SK-N-SH (cell line): ENCODE measurements at regions not wholly inside any gene's neighbourhood (a gene's known extent, or its start where the extent isn't known, plus 50 kb on each side); places are given as distances from the start of the nearest gene placed in this dataset.

ENCODE experiments used
- CTCF ChIA-PET: fragments of 300-600, 350-600 bp; formaldehyde crosslinking; extraction: SDS; loops from one replicate; lab custom pipeline; 2021; lab: Yijun Ruan, JAX
- POLR2A ChIA-PET: fragments of 350-600 bp; sonication (Branson Sonifier 250); formaldehyde crosslinking; extraction: SDS; loops from one replicate; lab custom pipeline; 2020; ENCODE audit warnings: antibody characterized with exemption, inconsistent platforms; lab: Yijun Ruan, JAX
- DNase-seq: peaks from one replicate; pipeline ENCODE4 v3.0.0; 2012
- H2AFZ ChIP-seq: fragments of 200-600 bp; sonication (generic); 2 replicates; pipeline ENCODE4 v1.8.1; 2016; ENCODE audit warnings: antibody characterized with exemption, mild to moderate bottlenecking, low read depth
- H3F3A ChIP-seq: fragments of 200-600 bp; sonication (generic); replicated peaks from 2 replicates; pipeline ENCODE3; 2016; ENCODE audit warnings: antibody characterized with exemption, mild to moderate bottlenecking; ENCODE audit not compliant: insufficient read depth
- H3K27ac ChIP-seq, 2 experiments: fragments of 200-500 bp in 1 of 2; fragments of 200-600 bp in 1 of 2; sonication (Bioruptor generic) in 1 of 2; sonication (generic), shearing (Covaris generic) in 1 of 2; 2 replicates each; pipeline versions ENCODE4 v1.5.1 to v1.6.1; 2014 to 2016; ENCODE audit warnings: low read depth in 2 of 2, inconsistent platforms in 1 of 2, low read length in 1 of 2, mild to moderate bottlenecking in 1 of 2, mixed read lengths in 1 of 2
- H3K27me3 ChIP-seq: fragments of 200-600 bp; sonication (generic), shearing (Covaris generic); 2 replicates; pipeline ENCODE4 v1.6.1; 2016; ENCODE audit warnings: mixed run types; ENCODE audit not compliant: insufficient read depth
- H3K36me3 ChIP-seq, 2 experiments: fragments of 200-500 bp in 1 of 2; fragments of 200-600 bp in 1 of 2; sonication (Bioruptor generic) in 1 of 2; sonication (generic) in 1 of 2; replicated peaks in 1 of 2; 2 replicates each; pipeline versions ENCODE3 to v1.5.1; 2014 to 2016; ENCODE audit warnings: low read length in 1 of 2, mild to moderate bottlenecking in 1 of 2; ENCODE audit not compliant: insufficient read depth in 2 of 2, control insufficient read depth in 1 of 2
- H3K4me1 ChIP-seq, 2 experiments: fragments of 200-500 bp in 1 of 2; fragments of 200-600 bp in 1 of 2; sonication (Bioruptor generic) in 1 of 2; sonication (generic), shearing (Covaris generic) in 1 of 2; 2 replicates each; pipeline versions ENCODE4 v1.5.1 to v1.6.1; 2014 to 2016; ENCODE audit warnings: low read depth in 1 of 2, low read length in 1 of 2, mixed run types in 1 of 2; ENCODE audit not compliant: insufficient read depth in 2 of 2, control insufficient read depth in 1 of 2
- H3K4me2 ChIP-seq: fragments of 200-600 bp; sonication (generic), shearing (Covaris generic); 2 replicates; pipeline ENCODE4 v1.6.1; 2017; ENCODE audit warnings: mixed run types
- H3K4me3 ChIP-seq, 2 experiments: fragments of 200-500 bp in 1 of 2; fragments of 200-600 bp in 1 of 2; sonication (Bioruptor generic) in 1 of 2; sonication (generic), shearing (Covaris generic) in 1 of 2; 2 replicates each; pipeline versions ENCODE4 v1.5.1 to v1.8.1; 2014 to 2016; ENCODE audit warnings: low read depth in 2 of 2, inconsistent platforms in 1 of 2, low read length in 1 of 2, mild to moderate bottlenecking in 1 of 2, mixed read lengths in 1 of 2, moderate library complexity in 1 of 2
- H3K79me2 ChIP-seq: fragments of 200-600 bp; sonication (generic); 2 replicates; pipeline ENCODE4 v1.8.1; 2017; ENCODE audit warnings: mild to moderate bottlenecking; ENCODE audit not compliant: insufficient read depth
- H3K9ac ChIP-seq: fragments of 200-600 bp; sonication (generic); 2 replicates; pipeline ENCODE4 v1.6.1; 2017; ENCODE audit warnings: mixed run types
- H3K9me2 ChIP-seq: fragments of 200-600 bp; sonication (generic); 2 replicates; pipeline ENCODE4 v1.6.1; 2017; ENCODE audit warnings: mixed run types
- H3K9me3 ChIP-seq: fragments of 200-600 bp; sonication (generic); 2 replicates; pipeline ENCODE4 v1.6.1; 2017; ENCODE audit warnings: mixed run types, mild to moderate bottlenecking, moderate library complexity
- H4K20me1 ChIP-seq: fragments of 200-600 bp; sonication (generic); 2 replicates; pipeline ENCODE4 v1.6.1; 2017; ENCODE audit warnings: mild to moderate bottlenecking, mixed run types; ENCODE audit not compliant: insufficient read depth
- ELF1 ChIP-seq: IDR thresholded peaks from 2 replicates; pipeline ENCODE4 v1.4.0; 2012
- EP300 ChIP-seq, 2 experiments: IDR thresholded peaks; 2 replicates each; pipeline versions ENCODE4 v1.4.0 to v1.6.1; 2012; ENCODE audit warnings: borderline replicate concordance in 1 of 2, low read depth in 1 of 2, low read length in 1 of 2
- EZH2phosphoT487 ChIP-seq: fragments of 200-600 bp; sonication (generic); IDR thresholded peaks from 2 replicates; pipeline ENCODE4 v1.6.1; 2017; ENCODE audit warnings: low read depth, mixed run types, mild to moderate bottlenecking, antibody characterized with exemption, moderate library complexity, borderline replicate concordance
- FOSL2 ChIP-seq: IDR thresholded peaks from 2 replicates; pipeline ENCODE4 v1.4.0; 2012; ENCODE audit warnings: low read depth, mild to moderate bottlenecking, moderate library complexity, borderline replicate concordance
- FOXJ3 ChIP-seq: sonication (generic); formaldehyde crosslinking; IDR thresholded peaks from 2 replicates; pipeline ENCODE4 v1.5.1; 2020; ENCODE audit warnings: mild to moderate bottlenecking, missing genetic modification reagents
- FOXM1 ChIP-seq: IDR thresholded peaks from 2 replicates; pipeline ENCODE4 v1.4.0; 2012; ENCODE audit warnings: low read depth, mild to moderate bottlenecking
- JUND ChIP-seq: IDR thresholded peaks from 2 replicates; pipeline ENCODE4 v1.4.0; 2012
- MEF2A ChIP-seq: IDR thresholded peaks from 2 replicates; pipeline ENCODE4 v1.4.0; 2012; ENCODE audit warnings: low read depth, borderline replicate concordance
- NFIC ChIP-seq: IDR thresholded peaks from 2 replicates; pipeline ENCODE4 v1.4.0; 2012; ENCODE audit warnings: borderline replicate concordance
- NRF1 ChIP-seq: IDR thresholded peaks from 2 replicates; pipeline ENCODE4 v1.6.1; 2012; ENCODE audit warnings: low read depth, mild to moderate bottlenecking, low read length
- RFX5 ChIP-seq: IDR thresholded peaks from 2 replicates; pipeline ENCODE4 v1.6.1; 2012; ENCODE audit warnings: mild to moderate bottlenecking, improper control_type of control experiment, low read length
- TAF1 ChIP-seq: IDR thresholded peaks from 2 replicates; pipeline ENCODE4 v1.6.1; 2012; ENCODE audit warnings: low read depth, mild to moderate bottlenecking, low read length, moderate library complexity, borderline replicate concordance
- TEAD4 ChIP-seq: IDR thresholded peaks from 2 replicates; pipeline ENCODE4 v1.4.0; 2012; ENCODE audit warnings: mild to moderate bottlenecking, borderline replicate concordance; ENCODE audit not compliant: insufficient read depth
- YY1 ChIP-seq: IDR thresholded peaks from 2 replicates; pipeline ENCODE4 v1.4.0; 2012; ENCODE audit warnings: low read depth, mild to moderate bottlenecking
- WGBS: methylation state at CpG from one replicate; pipeline ENCODE4 v1.1.6; 2017; ENCODE audit warnings: low lambda C conversion rate; 5-methylcytosine and 5-hydroxymethylcytosine counted together
- TF ChIP-seq, protein P1 (sequence below): fragments of 200-600 bp; sonication (generic); IDR thresholded peaks from 2 replicates; pipeline ENCODE4 v1.6.1; 2017; ENCODE audit warnings: antibody characterized with exemption, mild to moderate bottlenecking, moderate library complexity
- TF ChIP-seq, protein P2 (sequence below): fragments of 150-350 bp; IDR thresholded peaks from 2 replicates; pipeline ENCODE4 v1.6.1; 2016; ENCODE audit warnings: mild to moderate bottlenecking, low read depth, low read length
- TF ChIP-seq, protein P3 (sequence below): IDR thresholded peaks from 2 replicates; pipeline ENCODE4 v1.6.1; 2012; ENCODE audit warnings: mild to moderate bottlenecking, low read depth, low read length, moderate library complexity
- TF ChIP-seq, protein P4 (sequence below): IDR thresholded peaks from 2 replicates; pipeline ENCODE4 v1.4.0; 2012; ENCODE audit warnings: low read depth

DNA sequence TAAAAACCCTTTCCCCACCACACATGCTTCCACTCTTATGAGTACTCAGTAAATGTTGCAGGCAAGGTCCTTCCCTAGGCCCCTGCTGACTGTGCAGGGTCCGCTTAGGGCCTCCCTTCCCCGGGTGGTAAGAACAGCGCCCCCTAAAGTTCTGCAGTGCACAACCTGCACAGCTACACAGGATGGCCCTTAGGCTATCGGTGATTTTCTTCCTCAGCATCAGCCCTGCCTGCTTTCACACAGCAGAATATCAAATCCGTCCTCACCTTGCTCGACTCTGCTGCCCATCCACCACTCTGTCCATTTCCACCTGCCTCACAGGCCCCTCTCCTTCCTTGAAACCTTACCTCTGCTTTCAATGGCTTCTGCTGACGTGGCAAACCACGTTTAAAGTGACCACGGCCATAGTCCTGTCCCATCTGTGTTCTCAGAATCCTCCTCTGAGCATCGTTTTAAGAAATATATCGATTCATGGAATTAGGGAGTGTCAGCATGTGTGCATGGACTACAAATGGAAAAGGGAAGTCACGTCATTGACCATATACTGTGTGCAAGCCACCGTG, 51.4 kb upstream of the TMEM132E start:
- H3K79me2 ChIP-seq = no peaks in the 10 kb centered on the region
- H3K9ac ChIP-seq = no peak overlapping the region
- ChIA-PET POLR2A (no interaction called here), CTCF (interaction anchor here (0.6 to 2.6 kb wide), 8 partner anchors 11 to 364 kb away, joined by 3 to 13 read pairs (median 5); no protein-coding TSS in a partner anchor)
- H2AFZ ChIP-seq = no peak overlapping the region
- TF ChIP-seq, protein P1, sequence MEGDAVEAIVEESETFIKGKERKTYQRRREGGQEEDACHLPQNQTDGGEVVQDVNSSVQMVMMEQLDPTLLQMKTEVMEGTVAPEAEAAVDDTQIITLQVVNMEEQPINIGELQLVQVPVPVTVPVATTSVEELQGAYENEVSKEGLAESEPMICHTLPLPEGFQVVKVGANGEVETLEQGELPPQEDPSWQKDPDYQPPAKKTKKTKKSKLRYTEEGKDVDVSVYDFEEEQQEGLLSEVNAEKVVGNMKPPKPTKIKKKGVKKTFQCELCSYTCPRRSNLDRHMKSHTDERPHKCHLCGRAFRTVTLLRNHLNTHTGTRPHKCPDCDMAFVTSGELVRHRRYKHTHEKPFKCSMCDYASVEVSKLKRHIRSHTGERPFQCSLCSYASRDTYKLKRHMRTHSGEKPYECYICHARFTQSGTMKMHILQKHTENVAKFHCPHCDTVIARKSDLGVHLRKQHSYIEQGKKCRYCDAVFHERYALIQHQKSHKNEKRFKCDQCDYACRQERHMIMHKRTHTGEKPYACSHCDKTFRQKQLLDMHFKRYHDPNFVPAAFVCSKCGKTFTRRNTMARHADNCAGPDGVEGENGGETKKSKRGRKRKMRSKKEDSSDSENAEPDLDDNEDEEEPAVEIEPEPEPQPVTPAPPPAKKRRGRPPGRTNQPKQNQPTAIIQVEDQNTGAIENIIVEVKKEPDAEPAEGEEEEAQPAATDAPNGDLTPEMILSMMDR = peak; percentile 28; the same call in 1 of the 2 replicates
- no peak for TF ChIP-seq NFIC
- peak; percentile 22 for DNase-seq
- no peaks in the 10 kb centered on the region for H3K9me3 ChIP-seq
- peaks cover 0 to 3% of the 10 kb centered on the region in 2 experiments; a peak in 1 of 4 replicates for H3K4me1 ChIP-seq
- H3F3A ChIP-seq = no peaks in the 10 kb centered on the region
- H3K4me2 ChIP-seq = no peak overlapping the region
- no peaks in the 10 kb centered on the region for H3K36me3 ChIP-seq
- no peaks in the 10 kb centered on the region for H3K9me2 ChIP-seq
- 33% methylated on average over 13 of the region's 13 CpGs for WGBS
- H3K4me3 ChIP-seq = peak overlapping the region in 1 of 2 experiments; percentile 46; a peak in 1 of 4 replicates
- no peak overlapping the region for H3K27ac ChIP-seq
- H4K20me1 ChIP-seq = no peaks in the 10 kb centered on the region
- H3K27me3 ChIP-seq = no peaks in the 10 kb centered on the region; the same call in 1 of the 2 replicates

DNA sequence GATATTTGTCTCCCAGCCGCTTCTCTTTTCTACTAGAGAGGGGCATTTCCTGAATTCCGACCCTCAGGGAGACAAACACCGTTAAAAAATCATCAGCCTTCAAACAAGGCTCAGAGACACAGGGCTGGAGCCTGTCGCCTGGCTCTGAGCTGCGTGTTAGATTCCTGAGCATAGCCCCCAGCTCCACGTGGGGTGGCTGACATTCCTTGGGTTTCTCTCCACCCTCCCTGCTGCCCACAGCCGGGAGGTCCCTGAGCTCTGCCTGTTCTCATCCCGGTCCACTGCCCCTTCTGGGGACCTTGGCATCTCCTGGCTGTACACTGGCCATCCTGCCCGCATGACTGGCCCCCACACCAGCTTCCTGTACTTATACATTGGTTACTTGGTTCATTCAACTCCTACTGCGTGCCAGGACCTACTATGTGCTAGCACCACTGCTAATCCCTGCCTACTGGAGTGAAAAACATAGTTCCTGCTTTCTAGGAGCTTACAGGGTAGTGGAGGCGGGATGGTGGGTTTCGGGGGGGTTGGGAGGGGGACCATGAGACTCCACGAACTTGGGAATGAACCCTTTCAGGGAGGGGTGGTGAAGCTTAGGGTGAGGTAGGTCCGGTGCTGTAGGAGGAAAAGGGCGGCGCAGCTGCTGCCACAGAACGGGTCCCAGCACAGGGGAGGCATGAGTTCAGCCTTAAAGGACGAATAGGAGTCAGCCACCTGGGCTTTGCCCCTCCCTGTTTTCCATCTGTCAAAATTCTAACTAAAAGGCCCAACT, 52.1 kb upstream of the TMEM132E start:
- H3K4me2 ChIP-seq = no peak overlapping the region
- H3K9me2 ChIP-seq = no peaks in the 10 kb centered on the region
- WGBS = 16% methylated on average over 18 of the region's 18 CpGs
- peak overlapping the region in 1 of 2 experiments; percentile 46; a peak in 1 of 4 replicates for H3K4me3 ChIP-seq
- POLR2A ChIA-PET = no interaction called here
- H4K20me1 ChIP-seq = no peaks in the 10 kb centered on the region
- no peak overlapping the region for H2AFZ ChIP-seq
- peaks cover 0 to 3% of the 10 kb centered on the region in 2 experiments; a peak in 1 of 4 replicates for H3K4me1 ChIP-seq
- H3K9ac ChIP-seq = no peak overlapping the region
- H3K36me3 ChIP-seq = no peaks in the 10 kb centered on the region
- no peaks in the 10 kb centered on the region for H3K9me3 ChIP-seq
- no peaks in the 10 kb centered on the region for H3K79me2 ChIP-seq
- no peaks in the 10 kb centered on the region for H3F3A ChIP-seq
- no peaks in the 10 kb centered on the region; the same call in 1 of the 2 replicates for H3K27me3 ChIP-seq
- DNase-seq = peak; percentile 48
- CTCF ChIA-PET = interaction anchor here (0.9 to 2.6 kb wide), 8 partner anchors 9 to 365 kb away, joined by 3 to 13 read pairs (median 4); no protein-coding TSS in a partner anchor
- H3K27ac ChIP-seq = no peak overlapping the region
- TF ChIP-seq NRF1 (no peak), JUND (no peak), FOXM1 (no peak), EZH2phosphoT487 (no peak), EP300 (IDR thresholded peaks at IDR 0.05; ENCODE audit: borderline replicate concordance in 1 of 2, low read depth in 1 of 2, low read length in 1 of 2) (no peak), RFX5 (no peak), ELF1 (no peak), YY1 (no peak), FOXJ3 (CRISPR knock-in tag) (no peak), FOSL2 (no peak), TEAD4 (no peak), TAF1 (no peak), MEF2A (no peak)
- TF ChIP-seq, protein P2, sequence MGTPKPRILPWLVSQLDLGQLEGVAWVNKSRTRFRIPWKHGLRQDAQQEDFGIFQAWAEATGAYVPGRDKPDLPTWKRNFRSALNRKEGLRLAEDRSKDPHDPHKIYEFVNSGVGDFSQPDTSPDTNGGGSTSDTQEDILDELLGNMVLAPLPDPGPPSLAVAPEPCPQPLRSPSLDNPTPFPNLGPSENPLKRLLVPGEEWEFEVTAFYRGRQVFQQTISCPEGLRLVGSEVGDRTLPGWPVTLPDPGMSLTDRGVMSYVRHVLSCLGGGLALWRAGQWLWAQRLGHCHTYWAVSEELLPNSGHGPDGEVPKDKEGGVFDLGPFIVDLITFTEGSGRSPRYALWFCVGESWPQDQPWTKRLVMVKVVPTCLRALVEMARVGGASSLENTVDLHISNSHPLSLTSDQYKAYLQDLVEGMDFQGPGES = no peak
- TF ChIP-seq, protein P3, sequence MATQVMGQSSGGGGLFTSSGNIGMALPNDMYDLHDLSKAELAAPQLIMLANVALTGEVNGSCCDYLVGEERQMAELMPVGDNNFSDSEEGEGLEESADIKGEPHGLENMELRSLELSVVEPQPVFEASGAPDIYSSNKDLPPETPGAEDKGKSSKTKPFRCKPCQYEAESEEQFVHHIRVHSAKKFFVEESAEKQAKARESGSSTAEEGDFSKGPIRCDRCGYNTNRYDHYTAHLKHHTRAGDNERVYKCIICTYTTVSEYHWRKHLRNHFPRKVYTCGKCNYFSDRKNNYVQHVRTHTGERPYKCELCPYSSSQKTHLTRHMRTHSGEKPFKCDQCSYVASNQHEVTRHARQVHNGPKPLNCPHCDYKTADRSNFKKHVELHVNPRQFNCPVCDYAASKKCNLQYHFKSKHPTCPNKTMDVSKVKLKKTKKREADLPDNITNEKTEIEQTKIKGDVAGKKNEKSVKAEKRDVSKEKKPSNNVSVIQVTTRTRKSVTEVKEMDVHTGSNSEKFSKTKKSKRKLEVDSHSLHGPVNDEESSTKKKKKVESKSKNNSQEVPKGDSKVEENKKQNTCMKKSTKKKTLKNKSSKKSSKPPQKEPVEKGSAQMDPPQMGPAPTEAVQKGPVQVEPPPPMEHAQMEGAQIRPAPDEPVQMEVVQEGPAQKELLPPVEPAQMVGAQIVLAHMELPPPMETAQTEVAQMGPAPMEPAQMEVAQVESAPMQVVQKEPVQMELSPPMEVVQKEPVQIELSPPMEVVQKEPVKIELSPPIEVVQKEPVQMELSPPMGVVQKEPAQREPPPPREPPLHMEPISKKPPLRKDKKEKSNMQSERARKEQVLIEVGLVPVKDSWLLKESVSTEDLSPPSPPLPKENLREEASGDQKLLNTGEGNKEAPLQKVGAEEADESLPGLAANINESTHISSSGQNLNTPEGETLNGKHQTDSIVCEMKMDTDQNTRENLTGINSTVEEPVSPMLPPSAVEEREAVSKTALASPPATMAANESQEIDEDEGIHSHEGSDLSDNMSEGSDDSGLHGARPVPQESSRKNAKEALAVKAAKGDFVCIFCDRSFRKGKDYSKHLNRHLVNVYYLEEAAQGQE = no peak
- TF ChIP-seq, protein P4, sequence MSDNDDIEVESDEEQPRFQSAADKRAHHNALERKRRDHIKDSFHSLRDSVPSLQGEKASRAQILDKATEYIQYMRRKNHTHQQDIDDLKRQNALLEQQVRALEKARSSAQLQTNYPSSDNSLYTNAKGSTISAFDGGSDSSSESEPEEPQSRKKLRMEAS = no peak
